KMS-11 (cell line): ENCODE measurements at regions not wholly inside any gene's neighbourhood (a gene's known extent, or its start where the extent isn't known, plus 50 kb on each side); places are given as distances from the start of the nearest gene placed in this dataset.

Source experiments
- H2AFZ ChIP-seq: fragments of 200-600 bp; sonication (generic); 2 replicates; pipeline ENCODE4 v1.6.1; 2016; ENCODE audit warnings: antibody characterized with exemption, mixed run types, low read depth
- H3K27ac ChIP-seq: fragments of 200-600 bp; sonication (generic); 2 replicates; pipeline ENCODE4 v1.6.1; 2016; ENCODE audit warnings: mild to moderate bottlenecking, mixed run types
- H3K27me3 ChIP-seq: fragments of 200-600 bp; sonication (generic); 2 replicates; pipeline ENCODE4 v1.6.1; 2017; ENCODE audit warnings: mild to moderate bottlenecking, low read depth, mixed run types, moderate library complexity; ENCODE audit not compliant: insufficient read depth
- H3K36me3 ChIP-seq: fragments of 200-600 bp; sonication (generic); 2 replicates; pipeline ENCODE4 v1.6.1; 2017; ENCODE audit warnings: mild to moderate bottlenecking, mixed run types; ENCODE audit not compliant: insufficient read depth
- H3K4me1 ChIP-seq: fragments of 200-600 bp; sonication (generic); 2 replicates; pipeline ENCODE4 v1.6.1; 2016; ENCODE audit warnings: mild to moderate bottlenecking, low read depth, mixed run types; ENCODE audit not compliant: poor library complexity, severe bottlenecking
- H3K4me2 ChIP-seq: fragments of 200-600 bp; sonication (generic); 2 replicates; pipeline ENCODE4 v1.7.0; 2016; ENCODE audit warnings: mild to moderate bottlenecking, mixed run types
- H3K4me3 ChIP-seq: fragments of 200-600 bp; sonication (generic); IDR thresholded peaks from 2 replicates; pipeline ENCODE4 v1.6.1; 2017; ENCODE audit warnings: low read depth, low read length, mixed read lengths; ENCODE audit not compliant: insufficient read depth
- H3K79me2 ChIP-seq: fragments of 200-600 bp; sonication (generic); 2 replicates; pipeline ENCODE4 v1.6.1; 2016; ENCODE audit warnings: low read depth, mixed run types; ENCODE audit not compliant: insufficient read depth
- H3K9ac ChIP-seq: fragments of 200-600 bp; sonication (generic); 2 replicates; pipeline ENCODE4 v1.6.1; 2016; ENCODE audit warnings: mild to moderate bottlenecking, mixed run types
- H4K20me1 ChIP-seq: fragments of 200-600 bp; sonication (generic); 2 replicates; pipeline ENCODE4 v1.6.1; 2016; ENCODE audit warnings: mild to moderate bottlenecking, mixed run types; ENCODE audit not compliant: insufficient read depth
- CTCF ChIP-seq: fragments of 200-600 bp; sonication (generic); conservative IDR thresholded peaks from 2 replicates; pipeline ENCODE4 v1.6.1; 2017; ENCODE audit warnings: low read depth, mild to moderate bottlenecking, antibody characterized with exemption, low read length, moderate library complexity, mixed read lengths

GRCh38 chr5:136694258-136694657 is 328.9 kb upstream of the TRPC7 start:
- no peak overlapping the region for H3K4me3 ChIP-seq
- H3K9ac ChIP-seq, result no peak overlapping the region
- no peaks in the 10 kb centered on the region for H3K36me3 ChIP-seq
- H3K4me1 ChIP-seq, result no peaks in the 10 kb centered on the region
- H3K4me2 ChIP-seq, result no peak overlapping the region
- H3K79me2 ChIP-seq, result no peaks in the 10 kb centered on the region
- no peak overlapping the region for H3K27ac ChIP-seq
- H3K27me3 ChIP-seq, result no peaks in the 10 kb centered on the region
- no peak overlapping the region for H2AFZ ChIP-seq
- TF ChIP-seq CTCF, result no peak
- H4K20me1 ChIP-seq, result no peaks in the 10 kb centered on the region

- H4K20me1 ChIP-seq, result no peaks in the 10 kb centered on the region
These were observed 324.2 kb upstream of the TRPC7 start for GRCh38 chr5:136689552-136689951.

GRCh38 chr5:136686192-136686872 is 321.0 kb upstream of the TRPC7 start:
- H3K4me1 ChIP-seq, result no peaks in the 10 kb centered on the region
- no peaks in the 10 kb centered on the region for H4K20me1 ChIP-seq
- no peak overlapping the region for H3K4me3 ChIP-seq
- no peak overlapping the region for H3K27ac ChIP-seq
- no peak; the same call in 1 of the 2 replicates for TF ChIP-seq CTCF
- H3K9ac ChIP-seq, result no peak overlapping the region
- H2AFZ ChIP-seq, result no peak overlapping the region
- H3K4me2 ChIP-seq, result no peak overlapping the region
- H3K36me3 ChIP-seq, result no peaks in the 10 kb centered on the region
- H3K27me3 ChIP-seq, result no peaks in the 10 kb centered on the region
- H3K79me2 ChIP-seq, result no peaks in the 10 kb centered on the region

More at GRCh38 chr5:136689552-136689951, 324.2 kb upstream of the TRPC7 start:
- Histone ChIP-seq H3K27ac (no peak overlapping the region), H3K4me2 (no peak overlapping the region), H2AFZ (no peak overlapping the region), H3K9ac (no peak overlapping the region), H3K4me3 (no peak overlapping the region), H3K36me3 (no peaks in the 10 kb centered on the region), H3K27me3 (no peaks in the 10 kb centered on the region), H3K79me2 (no peaks in the 10 kb centered on the region), H3K4me1 (no peaks in the 10 kb centered on the region)
- no peak for TF ChIP-seq CTCF

GRCh38 chr5:136682986-136683385 is 317.6 kb upstream of the TRPC7 start:
- Histone ChIP-seq H3K79me2 (no peaks in the 10 kb centered on the region), H3K4me3 (no peak overlapping the region), H3K27ac (no peak overlapping the region), H3K36me3 (no peaks in the 10 kb centered on the region), H3K27me3 (no peaks in the 10 kb centered on the region), H3K4me1 (no peaks in the 10 kb centered on the region), H3K9ac (no peak overlapping the region), H4K20me1 (no peaks in the 10 kb centered on the region), H3K4me2 (no peak overlapping the region), H2AFZ (no peak overlapping the region)
- TF ChIP-seq CTCF, result no peak
